ENCODE measurements at regions not wholly inside any gene's neighbourhood (a gene's known extent, or its start where the extent isn't known, plus 50 kb on each side); places are given as distances from the start of the nearest gene placed in this dataset.
"Not testable (repeated sequence)": the region's sequence is repeated elsewhere in the genome, so short reads cannot be mapped to it uniquely, and the experiment has no call there.

DNA sequence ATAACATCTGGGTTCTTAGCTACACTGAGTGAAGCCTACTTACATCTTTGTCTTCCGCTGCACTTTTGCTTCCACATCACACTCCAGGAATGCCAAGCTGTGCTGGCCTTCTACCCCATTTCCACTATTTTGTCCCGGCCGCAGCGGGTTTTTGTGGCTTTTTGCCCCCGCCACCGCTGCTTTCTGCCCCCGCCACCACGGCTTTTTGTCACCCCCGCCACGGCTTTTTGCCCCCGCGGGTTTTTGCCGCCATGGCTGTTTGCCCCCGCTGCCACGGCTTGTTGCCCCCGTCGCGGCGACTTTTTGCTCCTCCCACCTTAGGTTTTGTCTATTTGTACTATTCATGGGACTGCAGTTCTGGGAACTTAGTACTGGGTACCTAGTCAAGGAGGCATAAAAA, 875.4 kb downstream of the ZNF37A start:
- not testable (repeated sequence) for H3K27me3 ChIP-seq (ENCODE audit: insufficient read depth, low read length); H3K36me3 ChIP-seq (ENCODE audit: insufficient read depth, low read depth, low read length); H3K4me3 ChIP-seq (ENCODE audit: low read length); H3K27ac ChIP-seq (ENCODE audit: low read length); H3K4me1 ChIP-seq (ENCODE audit: insufficient read depth, low read length); H3K9ac ChIP-seq (ENCODE audit: low read depth, low read length)
- peaks cover 13% of the 10 kb centered on the region for H3K9me3 ChIP-seq (ENCODE audit: insufficient read depth, low read depth, low read length)

DNA sequence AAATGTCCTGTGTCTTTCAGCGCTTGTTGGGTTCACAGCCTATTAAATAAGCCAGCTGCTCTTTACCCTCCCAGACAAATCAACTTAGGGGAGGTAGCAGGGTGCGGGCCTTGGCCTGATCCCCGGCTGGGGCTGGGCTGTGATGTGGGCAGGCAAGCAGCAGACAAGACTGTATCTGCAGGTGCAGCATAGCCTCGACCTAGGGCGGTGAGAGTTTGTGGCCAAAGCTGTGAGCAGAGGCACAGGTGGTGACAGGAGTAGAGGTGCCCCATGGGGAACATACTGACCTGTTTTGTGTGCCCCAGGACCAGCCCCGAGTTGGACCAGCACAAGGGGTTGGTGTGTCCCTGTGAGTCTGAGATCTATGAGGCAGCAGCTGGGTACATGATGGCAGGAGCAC, 885.4 kb downstream of the ZNF37A start:
- Histone ChIP-seq H3K9me3 (ENCODE audit: insufficient read depth, low read depth, low read length) (peaks cover 57% of the 10 kb centered on the region), H3K27me3 (ENCODE audit: insufficient read depth, low read length) (no peaks in the 10 kb centered on the region), H3K4me1 (ENCODE audit: insufficient read depth, low read length) (no peaks in the 10 kb centered on the region), H3K27ac (ENCODE audit: low read length) (no peak overlapping the region), H3K36me3 (ENCODE audit: insufficient read depth, low read depth, low read length) (no peaks in the 10 kb centered on the region), H3K9ac (ENCODE audit: low read depth, low read length) (no peak overlapping the region), H3K4me3 (ENCODE audit: low read length) (no peak overlapping the region)

Measured in iPS-20b (cell line).